A673 (cell line): ENCODE measurements at regions not wholly inside any gene's neighbourhood (a gene's known extent, or its start where the extent isn't known, plus 50 kb on each side); places are given as distances from the start of the nearest gene placed in this dataset.

ENCODE experiments used
- BruUV-seq: library from RNA; stranded (reverse); fragments of 400-500 nt; replicated peaks from 2 replicates; lab custom pipeline; 2021; lab: Mats Ljungman, UMichigan
- CTCF ChIA-PET: fragments of 300-600 bp; sonication (Branson Sonifier 250); formaldehyde crosslinking; loops from one replicate; lab custom pipeline; 2022; ENCODE audit warnings: antibody characterized with exemption; lab: Charles Lee
- POLR2A ChIA-PET: fragments of 300-600 bp; sonication (Branson Sonifier 250); formaldehyde crosslinking; loops from one replicate; lab custom pipeline; 2022; ENCODE audit warnings: antibody characterized with exemption; ENCODE audit not compliant: low non-redundant PET; lab: Charles Lee
- DNase-seq: peaks from one replicate; pipeline ENCODE4 v3.0.0-alpha.2; 2015; ENCODE audit warnings: low spot score
- H3K27ac ChIP-seq: fragments of 200-600 bp; sonication (generic); 2 replicates; pipeline ENCODE4 v1.5.1; 2016; ENCODE audit warnings: mixed run types, low read depth, mild to moderate bottlenecking, mixed read lengths, antibody characterized with exemption, low read length; ENCODE audit not compliant: poor library complexity, severe bottlenecking
- H3K27me3 ChIP-seq: fragments of 200-600 bp; sonication (generic); replicated peaks from 2 replicates; pipeline ENCODE4 v1.6.1; 2017; ENCODE audit warnings: mixed run types, low read depth, mild to moderate bottlenecking, mixed read lengths, antibody characterized with exemption, low read length; ENCODE audit not compliant: insufficient read depth, poor library complexity
- H3K36me3 ChIP-seq: fragments of 200-600 bp; sonication (generic); 2 replicates; pipeline ENCODE4 v1.6.1; 2016; ENCODE audit warnings: mixed run types, mild to moderate bottlenecking, mixed read lengths, antibody characterized with exemption, low read length; ENCODE audit not compliant: insufficient read depth, poor library complexity, severe bottlenecking
- H3K4me1 ChIP-seq: fragments of 200-600 bp; sonication (generic); 2 replicates; pipeline ENCODE4 v1.6.1; 2017; ENCODE audit warnings: mixed run types, mild to moderate bottlenecking, mixed read lengths, antibody characterized with exemption, low read length; ENCODE audit not compliant: insufficient read depth, poor library complexity, severe bottlenecking
- H3K4me3 ChIP-seq: fragments of 200-600 bp; sonication (generic); 2 replicates; pipeline ENCODE4 v1.5.1; 2016; ENCODE audit warnings: low read depth, mixed run types, mild to moderate bottlenecking, mixed read lengths, low read length; ENCODE audit not compliant: poor library complexity, severe bottlenecking
- H3K9me3 ChIP-seq: fragments of 200-600 bp; sonication (generic); 2 replicates; pipeline ENCODE4 v1.6.1; 2016; ENCODE audit warnings: mixed run types, low read depth, mild to moderate bottlenecking, mixed read lengths, antibody characterized with exemption, low read length; ENCODE audit not compliant: poor library complexity, severe bottlenecking
- EZH2 ChIP-seq: fragments of 200-600 bp; sonication (generic); IDR thresholded peaks from 2 replicates; pipeline ENCODE4 v1.6.1; 2017; ENCODE audit warnings: borderline replicate concordance, low read depth, mild to moderate bottlenecking, mixed read lengths, antibody characterized with exemption, low read length; ENCODE audit not compliant: poor library complexity, severe bottlenecking
- intact Hi-C: fragments of 100-400 bp; cut with micrococcal nuclease; formaldehyde crosslinking; loops from one replicate; pipeline ENCODE4 v1.10.0; 2022; ENCODE audit not compliant: unreplicated experiment
- TF ChIP-seq, protein P1 (sequence below): fragments of 300-800, 200-600 bp; sonication (generic); conservative IDR thresholded peaks from 2 replicates; pipeline ENCODE4 v1.5.1; 2017; ENCODE audit warnings: low read depth, mild to moderate bottlenecking, antibody characterized with exemption, low read length, moderate library complexity, mixed read lengths

DNA sequence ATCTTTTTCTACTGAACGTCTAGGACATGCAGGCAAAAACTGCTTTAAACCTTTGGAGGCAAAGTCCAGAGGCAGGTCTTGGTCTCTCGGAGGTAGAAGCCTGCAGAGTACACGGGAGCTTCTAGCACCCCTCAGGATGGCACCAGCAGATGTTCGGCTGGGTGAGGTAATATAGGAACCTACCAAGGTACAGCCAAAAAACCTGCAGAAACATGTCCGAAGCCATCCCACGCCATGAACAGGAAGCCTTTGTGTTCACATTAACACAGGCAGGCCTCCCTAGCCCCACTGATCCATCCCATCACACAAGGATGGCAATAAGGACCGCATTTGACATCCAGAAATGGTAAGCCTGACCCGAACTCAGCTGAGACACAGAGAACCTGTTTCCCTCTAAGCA is 157.9 kb upstream of the HES1 start:
- no peaks in the 10 kb centered on the region for H3K9me3 ChIP-seq
- CTCF ChIA-PET = no interaction called here
- peaks cover 11% of the 10 kb centered on the region for H3K4me1 ChIP-seq
- POLR2A ChIA-PET = no interaction called here
- intact Hi-C loops = loop anchor here (10.0 kb wide), 1 partner anchor 157 kb away; the partner anchor contains the start of gene HES1
- BruUV-seq = no TSS peak
- no peak for TF ChIP-seq EZH2
- TF ChIP-seq, protein P1, sequence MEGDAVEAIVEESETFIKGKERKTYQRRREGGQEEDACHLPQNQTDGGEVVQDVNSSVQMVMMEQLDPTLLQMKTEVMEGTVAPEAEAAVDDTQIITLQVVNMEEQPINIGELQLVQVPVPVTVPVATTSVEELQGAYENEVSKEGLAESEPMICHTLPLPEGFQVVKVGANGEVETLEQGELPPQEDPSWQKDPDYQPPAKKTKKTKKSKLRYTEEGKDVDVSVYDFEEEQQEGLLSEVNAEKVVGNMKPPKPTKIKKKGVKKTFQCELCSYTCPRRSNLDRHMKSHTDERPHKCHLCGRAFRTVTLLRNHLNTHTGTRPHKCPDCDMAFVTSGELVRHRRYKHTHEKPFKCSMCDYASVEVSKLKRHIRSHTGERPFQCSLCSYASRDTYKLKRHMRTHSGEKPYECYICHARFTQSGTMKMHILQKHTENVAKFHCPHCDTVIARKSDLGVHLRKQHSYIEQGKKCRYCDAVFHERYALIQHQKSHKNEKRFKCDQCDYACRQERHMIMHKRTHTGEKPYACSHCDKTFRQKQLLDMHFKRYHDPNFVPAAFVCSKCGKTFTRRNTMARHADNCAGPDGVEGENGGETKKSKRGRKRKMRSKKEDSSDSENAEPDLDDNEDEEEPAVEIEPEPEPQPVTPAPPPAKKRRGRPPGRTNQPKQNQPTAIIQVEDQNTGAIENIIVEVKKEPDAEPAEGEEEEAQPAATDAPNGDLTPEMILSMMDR = no peak
- H3K4me3 ChIP-seq = no peak overlapping the region
- H3K36me3 ChIP-seq = no peaks in the 10 kb centered on the region
- no peak for DNase-seq
- no peaks in the 10 kb centered on the region for H3K27me3 ChIP-seq
- H3K27ac ChIP-seq = no peak overlapping the region

GRCh38 chr3:193978486-193978885 is 157.5 kb upstream of the HES1 start:
- DNase-seq = no peak
- no peak for TF ChIP-seq EZH2
- TF ChIP-seq, protein P1 = no peak
- CTCF ChIA-PET = no interaction called here
- Histone ChIP-seq H3K27ac (no peak overlapping the region), H3K4me3 (no peak overlapping the region), H3K36me3 (no peaks in the 10 kb centered on the region), H3K4me1 (peaks cover 9% of the 10 kb centered on the region), H3K9me3 (no peaks in the 10 kb centered on the region), H3K27me3 (no peaks in the 10 kb centered on the region)
- BruUV-seq = no TSS peak
- intact Hi-C loops = loop anchor here (10.0 kb wide), 1 partner anchor 156 kb away; the partner anchor contains the start of gene HES1
- POLR2A ChIA-PET = no interaction called here

GRCh38 chr3:193980326-193980725 is 155.6 kb upstream of the HES1 start:
- BruUV-seq = no TSS peak
- no peaks in the 10 kb centered on the region for H3K9me3 ChIP-seq
- no peaks in the 10 kb centered on the region for H3K36me3 ChIP-seq
- peaks cover 5% of the 10 kb centered on the region for H3K4me1 ChIP-seq
- H3K4me3 ChIP-seq = no peak overlapping the region
- no peaks in the 10 kb centered on the region for H3K27me3 ChIP-seq
- intact Hi-C loops = no loop called here
- TF ChIP-seq, protein P1 = no peak
- TF ChIP-seq EZH2 = no peak
- DNase-seq = no peak
- H3K27ac ChIP-seq = no peak overlapping the region
- ChIA-PET CTCF (no interaction called here), POLR2A (no interaction called here)
